HG03565 (cell line): ENCODE measurements at regions not wholly inside any gene's neighbourhood (a gene's known extent, or its start where the extent isn't known, plus 50 kb on each side); places are given as distances from the start of the nearest gene placed in this dataset.

Experiments
- ATAC-seq: cut with Tn5 transposase; IDR thresholded peaks from one replicate; pipeline ENCODE4 v1.9.1; 2021; ENCODE audit warnings: mild to moderate bottlenecking, moderate library complexity; ENCODE audit not compliant: unreplicated experiment

DNA sequence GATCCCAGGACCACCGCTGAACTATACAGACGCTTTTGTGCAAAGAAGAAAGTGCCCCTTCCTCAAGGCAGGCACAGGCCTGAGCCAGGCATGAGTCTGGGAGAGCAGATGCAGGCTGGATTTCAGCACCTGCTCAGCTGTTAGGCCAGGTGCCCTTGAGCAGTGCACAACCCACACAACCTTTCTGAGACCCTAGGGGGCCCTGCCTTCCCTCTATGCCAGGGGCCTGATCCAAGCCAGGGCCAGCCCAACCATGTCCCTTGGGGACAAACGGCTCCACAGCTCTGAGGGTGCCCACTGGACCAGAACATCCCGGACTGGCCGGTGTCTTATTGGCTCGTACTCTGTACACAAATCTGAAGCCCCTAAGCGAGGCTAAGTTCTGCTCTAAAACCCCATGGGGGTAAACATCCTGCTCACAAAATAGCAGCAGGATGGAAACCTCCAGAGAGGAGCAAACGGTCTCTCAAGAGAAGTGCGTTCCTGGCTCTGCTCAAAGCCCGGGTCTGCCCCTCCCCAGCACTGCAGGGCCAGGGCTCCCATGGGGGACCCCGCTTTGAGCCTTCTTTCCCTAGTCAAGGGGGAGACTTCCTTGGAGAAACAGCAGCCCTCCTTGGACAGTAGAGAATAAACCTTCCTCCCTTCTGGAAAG, 275.1 kb downstream of the NPHP4 start:
- no peak for ATAC-seq

- ATAC-seq: no peak
These were observed 276.1 kb downstream of the NPHP4 start for GRCh38 chr1:5716126-5716525.

- no peak for ATAC-seq
These were observed 278.9 kb downstream of the NPHP4 start for GRCh38 chr1:5713101-5714010.

DNA sequence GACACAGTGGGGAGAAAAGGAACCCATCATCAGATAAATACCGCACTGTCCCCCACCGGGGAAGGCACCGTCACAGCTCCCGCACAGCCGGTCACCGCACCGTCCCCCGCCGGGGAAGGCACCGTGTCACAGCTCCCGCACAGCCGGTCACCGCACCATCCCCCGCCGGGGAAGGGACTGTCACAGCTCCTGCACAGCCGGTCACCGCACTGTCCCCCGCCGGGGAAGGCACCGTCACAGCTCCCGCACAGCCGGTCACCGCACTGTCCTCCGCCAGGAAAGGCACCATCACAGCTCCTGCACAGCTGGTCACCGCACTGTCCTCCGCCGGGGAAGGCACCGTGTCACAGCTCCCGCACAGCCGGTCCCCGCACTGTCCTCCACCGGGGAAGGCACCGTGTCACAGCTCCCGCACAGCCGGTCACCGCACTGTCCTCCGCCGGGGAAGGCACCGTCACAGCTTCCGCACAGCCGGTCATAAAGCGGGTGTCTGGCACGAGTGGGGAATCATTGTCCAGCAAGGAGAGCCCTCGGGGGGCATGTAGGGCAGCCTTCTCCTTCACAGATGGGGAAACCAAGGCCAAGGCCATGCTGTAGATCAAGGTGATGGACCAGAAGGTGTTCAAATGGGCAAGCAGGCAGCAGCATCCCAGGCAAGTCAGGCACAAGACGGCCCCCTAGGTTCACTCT, 280.1 kb downstream of the NPHP4 start:
- no peak for ATAC-seq

DNA sequence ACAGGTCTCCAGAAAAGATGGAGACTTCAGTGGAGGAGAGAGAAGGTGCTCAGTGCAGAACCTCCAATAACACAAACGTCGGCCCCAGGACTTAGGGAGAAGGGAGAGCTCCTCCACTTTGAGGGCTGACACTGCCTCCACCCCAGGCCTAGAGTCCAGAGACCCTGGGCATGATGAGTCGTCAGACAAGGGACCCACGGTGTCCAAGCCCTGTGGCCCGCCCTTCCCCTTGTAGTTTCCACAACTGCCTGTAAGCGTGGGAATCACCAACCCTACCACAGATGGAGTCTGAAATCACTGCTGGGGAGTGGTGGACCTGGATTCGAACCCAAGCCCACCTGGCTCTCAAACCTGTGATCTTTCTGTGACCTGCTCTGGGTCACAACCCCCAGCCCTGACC, 281.1 kb downstream of the NPHP4 start:
- ATAC-seq: no peak

DNA sequence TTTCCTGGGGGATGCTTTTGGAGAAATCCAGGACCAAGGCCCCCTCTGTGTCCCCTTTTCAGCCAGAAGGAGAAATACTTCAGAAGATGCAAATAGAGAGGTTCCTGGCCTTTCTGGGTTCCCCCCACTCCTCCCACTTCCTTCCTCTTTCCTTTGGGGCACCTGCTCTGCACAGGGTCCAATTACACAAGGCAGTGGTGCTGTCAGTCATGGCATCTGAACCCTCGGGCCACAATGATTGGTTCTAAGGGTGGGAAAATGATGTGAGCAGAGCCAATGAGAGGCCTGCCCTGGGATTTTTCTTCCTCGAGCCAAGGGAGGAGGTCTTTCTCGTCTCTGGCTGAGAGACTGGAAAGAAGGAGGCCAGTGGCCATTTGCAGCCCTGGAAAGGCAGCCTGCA, 282.2 kb downstream of the NPHP4 start:
- no peak for ATAC-seq

DNA sequence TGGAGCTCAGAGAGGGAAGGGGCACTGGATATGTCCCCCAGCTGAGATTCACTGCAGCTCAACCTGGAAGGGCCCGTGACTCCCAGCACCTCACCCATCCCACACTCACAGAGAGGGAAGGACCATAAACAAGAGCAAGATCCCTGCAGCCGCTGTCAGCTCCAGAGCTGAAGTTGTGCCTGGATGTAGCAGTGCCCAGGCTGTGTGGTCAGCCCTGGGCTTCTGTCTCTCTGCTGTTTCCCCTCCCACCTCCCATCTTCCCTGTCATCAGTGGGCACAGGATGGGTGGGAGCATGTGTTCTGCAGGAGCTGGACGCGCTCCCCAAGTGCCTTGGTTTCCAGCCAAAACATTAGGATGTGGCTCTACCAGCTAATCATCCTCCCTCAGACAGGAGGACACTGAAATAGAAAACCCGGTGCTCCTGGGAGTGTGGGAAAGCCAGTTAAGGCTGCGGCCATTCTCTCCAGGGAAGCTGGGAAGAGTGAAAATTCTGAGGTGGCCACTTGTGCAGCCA, 282.7 kb downstream of the NPHP4 start:
- no peak for ATAC-seq

- no peak for ATAC-seq
These were observed 283.6 kb downstream of the NPHP4 start for GRCh38 chr1:5708346-5709245.

DNA sequence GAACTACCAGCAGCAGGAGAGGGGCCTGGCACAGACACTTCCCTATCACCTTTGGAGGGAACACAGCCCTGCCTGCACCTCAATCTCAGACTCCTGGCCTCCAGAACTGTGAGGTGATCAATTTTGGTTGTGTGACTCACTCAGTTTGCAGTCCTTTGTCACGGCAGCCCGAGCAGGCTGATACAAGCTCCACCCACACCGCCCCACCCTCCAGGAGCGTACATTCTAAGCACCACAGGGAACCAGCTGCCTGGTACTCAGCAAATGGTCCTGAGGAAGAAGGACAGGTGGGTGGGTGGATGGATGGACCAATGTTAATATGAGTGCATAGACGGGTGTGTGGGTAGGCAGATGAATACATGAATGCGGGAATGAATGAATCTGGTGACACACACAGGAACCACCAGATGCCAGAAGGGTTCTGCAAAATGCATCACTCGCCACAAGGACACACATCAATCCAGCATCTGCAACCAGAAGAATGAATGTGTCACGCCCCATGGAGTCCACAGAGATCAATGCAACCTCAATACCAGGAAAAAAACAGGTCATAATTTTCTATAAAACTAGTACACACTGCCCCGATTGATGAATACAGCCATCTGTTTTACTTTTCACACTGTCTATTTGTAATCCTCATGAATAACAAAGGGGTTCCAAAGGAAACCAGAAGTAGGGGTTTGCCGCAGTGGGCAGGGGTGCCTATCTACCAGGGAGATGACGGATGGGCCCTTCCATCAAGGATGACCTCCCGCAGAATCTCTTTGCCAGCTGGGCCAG, 284.5 kb downstream of the NPHP4 start:
- ATAC-seq: no peak

- ATAC-seq: no peak
These were observed 286.0 kb downstream of the NPHP4 start for GRCh38 chr1:5706239-5706638.

DNA sequence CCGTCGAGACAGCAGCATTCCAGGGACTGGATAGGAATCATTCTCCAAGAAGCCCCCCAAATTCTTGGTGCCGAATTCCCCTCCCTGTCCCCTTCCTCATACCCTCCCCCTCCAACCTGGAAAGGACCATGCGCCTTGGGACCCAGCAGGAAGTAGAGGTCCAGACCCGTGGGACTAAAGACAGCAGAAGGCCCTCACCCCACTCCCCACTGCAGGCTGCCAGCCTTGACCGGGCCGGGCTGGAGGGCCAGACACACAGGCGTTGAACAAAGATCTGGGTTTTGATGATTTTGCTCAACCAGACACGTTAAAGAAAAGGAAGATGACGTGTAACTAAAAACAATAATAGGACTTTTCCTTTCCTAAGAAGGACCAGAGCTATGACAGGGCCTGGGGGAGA, 286.5 kb downstream of the NPHP4 start:
- ATAC-seq: no peak

DNA sequence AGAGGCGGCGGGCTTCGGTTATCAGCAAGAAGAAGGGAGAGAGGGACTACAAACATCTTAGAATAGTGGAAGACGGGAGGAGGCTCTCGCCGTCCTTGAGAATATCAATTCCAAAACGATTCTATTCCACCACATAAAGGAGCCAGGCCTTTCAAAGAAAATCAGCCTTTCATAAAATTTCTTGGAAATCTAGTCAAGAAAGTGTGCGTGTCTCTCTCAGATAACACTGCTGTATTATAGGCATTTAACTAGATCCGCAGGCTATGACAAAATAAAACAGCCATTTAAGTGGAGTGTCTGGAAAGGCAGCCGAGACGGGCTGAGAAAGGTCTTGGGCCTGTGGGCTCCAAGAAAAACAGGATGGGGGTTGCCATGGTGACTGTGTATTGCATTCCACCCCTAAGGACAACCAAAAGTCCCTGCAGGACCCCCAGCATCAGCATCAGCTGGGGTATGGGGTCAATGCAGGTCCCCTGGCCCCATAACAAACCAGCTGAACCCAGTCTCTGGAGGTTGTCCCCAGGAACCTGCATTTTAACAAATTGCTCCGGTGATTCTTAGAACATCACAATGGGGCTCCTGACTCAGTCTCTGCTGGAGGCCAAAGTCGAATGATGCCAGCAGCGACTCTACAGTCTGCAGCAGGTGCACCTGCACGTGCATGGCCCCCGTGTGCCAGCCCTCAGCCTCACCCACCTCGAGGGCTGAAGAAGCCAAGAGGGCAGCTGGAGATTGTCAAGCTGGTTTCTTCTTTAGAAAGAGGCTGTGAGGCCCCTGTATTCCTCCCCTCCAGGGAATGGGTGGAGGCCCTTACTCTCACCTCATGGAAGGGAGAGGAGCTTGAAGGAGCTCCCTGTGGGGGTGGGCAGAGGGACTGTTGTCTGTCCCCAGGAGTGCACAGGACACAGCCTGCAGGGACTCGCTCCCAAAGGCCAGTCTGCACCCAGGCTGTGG, 287.4 kb downstream of the NPHP4 start:
- ATAC-seq: no peak

- ATAC-seq: no peak
These were observed 290.6 kb downstream of the NPHP4 start for GRCh38 chr1:5701642-5702041.

- ATAC-seq: no peak
These were observed 298.7 kb downstream of the NPHP4 start for GRCh38 chr1:5693568-5693967.

- ATAC-seq: no peak
These were observed 299.6 kb downstream of the NPHP4 start for GRCh38 chr1:5692664-5693063.

DNA sequence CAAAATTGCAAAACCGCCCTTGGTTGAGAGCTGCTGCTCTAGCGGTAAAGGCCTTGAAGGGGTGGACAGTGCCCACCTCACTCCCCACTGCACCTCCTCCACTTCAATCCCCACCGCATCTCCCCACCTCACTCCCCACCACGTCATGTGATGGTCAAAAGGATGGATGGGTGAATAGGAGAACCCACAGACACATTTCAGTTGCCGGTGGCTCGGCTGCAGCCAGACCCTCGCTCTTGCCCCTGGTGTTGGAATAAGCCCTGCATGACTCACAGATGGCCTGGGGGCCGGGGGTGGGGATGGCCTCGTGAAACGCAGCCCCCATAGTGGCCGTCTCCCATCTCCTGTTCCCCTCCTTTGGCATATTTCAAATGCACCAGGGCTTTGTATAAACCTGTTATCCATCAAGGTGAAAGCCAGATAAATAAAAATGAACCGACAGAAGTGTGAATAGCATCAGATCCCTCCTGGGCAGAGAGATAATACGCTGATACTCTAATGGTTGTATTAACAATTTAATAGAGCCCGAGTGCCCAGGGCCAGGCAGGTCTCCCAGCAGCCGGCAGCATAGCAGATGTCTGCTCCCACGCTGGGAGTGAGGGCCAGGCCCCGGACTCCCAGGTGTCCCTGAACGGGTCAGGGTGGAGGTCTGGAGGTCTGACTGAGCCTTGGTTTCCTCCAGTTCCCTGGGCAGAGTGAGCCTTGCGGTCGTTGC, 300.3 kb downstream of the NPHP4 start:
- ATAC-seq: no peak

- no peak for ATAC-seq
These were observed 301.3 kb downstream of the NPHP4 start for GRCh38 chr1:5690898-5691297.

GRCh38 chr1:5690291-5690690, 301.9 kb downstream of the NPHP4 start:
- no peak for ATAC-seq
